Mucosa of stomach (tissue), 1 donor: ENCODE measurements at regions not wholly inside any gene's neighbourhood (a gene's known extent, or its start where the extent isn't known, plus 50 kb on each side); places are given as distances from the start of the nearest gene placed in this dataset.
"Not testable (repeated sequence)": the region's sequence is repeated elsewhere in the genome, so short reads cannot be mapped to it uniquely, and the experiment has no call there.

Experiments
- H3K27me3 ChIP-seq: one replicate; pipeline ENCODE4 v1.7.0; 2013; ENCODE audit warnings: mild to moderate bottlenecking, low read length; ENCODE audit not compliant: control insufficient read depth, insufficient read depth
- H3K36me3 ChIP-seq: one replicate; pipeline ENCODE4 v1.7.0; 2013; ENCODE audit warnings: low read length; ENCODE audit not compliant: control insufficient read depth, insufficient read depth
- H3K4me1 ChIP-seq: one replicate; pipeline ENCODE4 v1.7.0; 2013; ENCODE audit warnings: mild to moderate bottlenecking, low read length; ENCODE audit not compliant: control insufficient read depth, insufficient read depth
- H3K4me3 ChIP-seq: one replicate; pipeline ENCODE4 v1.7.0; 2013; ENCODE audit warnings: low read length
- H3K9ac ChIP-seq: one replicate; pipeline ENCODE4 v1.7.0; 2013; ENCODE audit warnings: mild to moderate bottlenecking, low read length, moderate library complexity
- H3K9me3 ChIP-seq: one replicate; pipeline ENCODE4 v1.7.0; 2013; ENCODE audit warnings: mild to moderate bottlenecking, low read length, moderate library complexity; ENCODE audit not compliant: control insufficient read depth
- donor health status: Pancreatic carcinoma.

DNA sequence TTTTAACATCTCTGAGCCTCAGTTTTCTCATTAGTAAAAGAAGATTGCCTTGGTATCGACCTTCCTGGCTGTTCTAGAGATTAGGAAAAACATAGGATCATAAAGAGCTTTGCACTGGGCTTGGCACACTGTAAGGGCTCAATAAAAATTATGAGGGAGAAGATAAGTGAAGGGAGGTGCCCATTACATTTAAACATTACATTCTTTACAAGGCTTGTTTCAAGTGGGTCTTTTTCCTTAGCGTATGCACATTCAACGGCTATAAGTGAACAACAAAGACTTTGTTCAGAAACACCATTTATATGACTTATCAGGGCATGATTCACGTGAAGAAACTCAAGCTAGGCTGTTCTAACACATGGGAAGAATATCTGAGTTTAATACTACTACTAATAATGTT, 351.9 kb upstream of the NPVF start:
- H3K36me3 ChIP-seq: no peaks in the 10 kb centered on the region
- no peaks in the 10 kb centered on the region for H3K4me1 ChIP-seq
- H3K9ac ChIP-seq: no peak overlapping the region
- no peaks in the 10 kb centered on the region for H3K9me3 ChIP-seq
- no peaks in the 10 kb centered on the region for H3K27me3 ChIP-seq
- no peak overlapping the region for H3K4me3 ChIP-seq

DNA sequence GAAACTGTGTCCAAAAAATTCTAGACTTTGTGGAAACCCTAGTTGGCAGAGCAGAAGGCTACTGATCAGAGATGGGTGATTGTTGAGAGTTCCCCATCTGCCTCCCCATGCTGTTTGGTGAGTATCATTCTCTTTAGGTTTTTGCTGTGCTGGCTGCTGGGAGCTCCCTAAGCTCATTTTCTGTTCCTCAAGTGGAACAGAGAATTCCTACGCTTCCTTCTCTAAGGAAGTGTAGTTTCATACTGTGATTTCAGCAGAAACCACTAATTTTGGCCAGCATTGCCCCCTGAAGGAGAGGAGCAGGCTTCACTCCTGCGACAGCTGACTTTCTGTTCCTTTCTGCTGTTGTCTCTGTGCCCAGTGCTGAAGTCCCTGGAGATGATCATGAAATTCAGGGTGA, 355.3 kb upstream of the NPVF start:
- Histone ChIP-seq H3K4me1 (no peaks in the 10 kb centered on the region), H3K27me3 (no peaks in the 10 kb centered on the region), H3K36me3 (no peaks in the 10 kb centered on the region), H3K9me3 (no peaks in the 10 kb centered on the region), H3K4me3 (no peak overlapping the region), H3K9ac (no peak overlapping the region)

- Histone ChIP-seq H3K9me3 (no peaks in the 10 kb centered on the region), H3K4me1 (no peaks in the 10 kb centered on the region), H3K27me3 (no peaks in the 10 kb centered on the region), H3K4me3 (no peak overlapping the region), H3K9ac (no peak overlapping the region), H3K36me3 (no peaks in the 10 kb centered on the region)
Measured at GRCh38 chr7:25584112-25584938, 356.0 kb upstream of the NPVF start.

GRCh38 chr7:25586513-25586912, 358.2 kb upstream of the NPVF start:
- no peaks in the 10 kb centered on the region for H3K36me3 ChIP-seq
- H3K27me3 ChIP-seq: no peaks in the 10 kb centered on the region
- no peak overlapping the region for H3K4me3 ChIP-seq
- no peaks in the 10 kb centered on the region for H3K9me3 ChIP-seq
- no peak overlapping the region for H3K9ac ChIP-seq
- H3K4me1 ChIP-seq: no peaks in the 10 kb centered on the region

- Histone ChIP-seq H3K4me3 (no peak overlapping the region), H3K36me3 (no peaks in the 10 kb centered on the region), H3K9me3 (no peaks in the 10 kb centered on the region), H3K4me1 (no peaks in the 10 kb centered on the region), H3K9ac (no peak overlapping the region), H3K27me3 (no peaks in the 10 kb centered on the region)
Measured at GRCh38 chr7:25594122-25594521, 365.8 kb upstream of the NPVF start.

- H3K36me3 ChIP-seq: no peaks in the 10 kb centered on the region
- no peak overlapping the region for H3K9ac ChIP-seq
- H3K9me3 ChIP-seq: no peaks in the 10 kb centered on the region
- no peak overlapping the region for H3K4me3 ChIP-seq
- H3K27me3 ChIP-seq: no peaks in the 10 kb centered on the region
- no peaks in the 10 kb centered on the region for H3K4me1 ChIP-seq
Measured at GRCh38 chr7:25594728-25595127, 366.4 kb upstream of the NPVF start.

DNA sequence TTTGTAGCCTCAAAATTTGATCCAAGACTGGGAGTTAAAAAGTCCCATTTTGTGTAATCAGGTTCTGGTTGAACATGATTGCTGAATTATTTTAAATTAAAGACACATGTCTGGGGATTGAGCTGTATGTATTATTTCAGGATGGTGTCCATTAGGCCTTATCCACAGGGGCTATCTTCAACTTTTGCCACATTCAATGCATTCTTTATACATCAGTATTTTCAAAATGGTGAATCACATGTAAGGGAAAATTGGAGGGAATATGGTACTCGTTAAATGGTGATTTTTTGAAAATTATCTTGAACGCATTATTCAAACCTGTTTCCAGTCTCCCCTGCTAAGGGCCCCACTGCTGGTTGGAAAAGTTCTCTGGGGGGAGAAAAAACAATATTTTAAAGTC, 367.7 kb upstream of the NPVF start:
- no peak overlapping the region for H3K4me3 ChIP-seq
- no peaks in the 10 kb centered on the region for H3K36me3 ChIP-seq
- no peak overlapping the region for H3K9ac ChIP-seq
- no peaks in the 10 kb centered on the region for H3K4me1 ChIP-seq
- H3K9me3 ChIP-seq: no peaks in the 10 kb centered on the region
- no peaks in the 10 kb centered on the region for H3K27me3 ChIP-seq

GRCh38 chr7:25596443-25596842, 368.2 kb upstream of the NPVF start:
- Histone ChIP-seq H3K9me3 (no peaks in the 10 kb centered on the region), H3K36me3 (no peaks in the 10 kb centered on the region), H3K9ac (no peak overlapping the region), H3K27me3 (no peaks in the 10 kb centered on the region), H3K4me3 (no peak overlapping the region), H3K4me1 (no peaks in the 10 kb centered on the region)

- Histone ChIP-seq H3K9ac (no peak overlapping the region), H3K4me1 (no peaks in the 10 kb centered on the region), H3K36me3 (no peaks in the 10 kb centered on the region), H3K9me3 (no peaks in the 10 kb centered on the region), H3K4me3 (no peak overlapping the region), H3K27me3 (no peaks in the 10 kb centered on the region)
Measured at GRCh38 chr7:25597946-25598345, 369.7 kb upstream of the NPVF start.

DNA sequence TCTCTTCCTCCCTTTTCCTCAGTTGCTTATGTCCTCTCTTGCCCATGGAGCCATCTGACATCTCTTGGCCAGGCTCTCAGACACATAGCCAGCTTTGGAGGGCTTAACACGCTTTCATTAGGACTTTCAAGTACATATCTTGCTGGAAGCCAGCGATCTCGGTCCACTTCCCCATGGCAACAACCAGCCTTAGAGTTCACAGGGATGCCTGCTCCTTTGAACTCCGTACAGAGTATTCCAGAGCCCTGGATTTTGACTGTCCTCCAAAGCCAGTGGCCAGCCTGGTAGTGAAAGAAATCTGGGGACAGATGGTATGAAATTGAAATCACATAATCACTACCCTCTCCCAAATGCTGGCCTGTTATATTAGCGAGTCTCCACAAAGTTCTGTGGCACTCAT, 370.5 kb upstream of the NPVF start:
- no peaks in the 10 kb centered on the region for H3K36me3 ChIP-seq
- no peaks in the 10 kb centered on the region for H3K9me3 ChIP-seq
- H3K4me1 ChIP-seq: no peaks in the 10 kb centered on the region
- H3K27me3 ChIP-seq: no peaks in the 10 kb centered on the region
- no peak overlapping the region for H3K9ac ChIP-seq
- no peak overlapping the region for H3K4me3 ChIP-seq

GRCh38 chr7:25600262-25600920, 372.1 kb upstream of the NPVF start:
- Histone ChIP-seq H3K9me3 (no peaks in the 10 kb centered on the region), H3K27me3 (no peaks in the 10 kb centered on the region), H3K4me3 (no peak overlapping the region), H3K9ac (no peak overlapping the region), H3K36me3 (no peaks in the 10 kb centered on the region), H3K4me1 (no peaks in the 10 kb centered on the region)

GRCh38 chr7:25602730-25603426, 374.6 kb upstream of the NPVF start:
- not testable (repeated sequence) for H3K27me3 ChIP-seq, H3K36me3 ChIP-seq, H3K9me3 ChIP-seq, H3K4me1 ChIP-seq, H3K9ac ChIP-seq, H3K4me3 ChIP-seq
